Thoracic aorta (tissue), 2 donors: ENCODE measurements at regions not wholly inside any gene's neighbourhood (a gene's known extent, or its start where the extent isn't known, plus 50 kb on each side); places are given as distances from the start of the nearest gene placed in this dataset.

ENCODE experiments used
- ATAC-seq: fragments of 150-250 bp; one replicate; pipeline ENCODE4 v1.8.0; 2017; ENCODE audit warnings: low read depth; ENCODE audit not compliant: insufficient number of reproducible peaks, low FRiP score
- DNase-seq: peaks from one replicate; pipeline ENCODE4 v3.0.0-alpha.2; 2020; ENCODE audit warnings: low spot score
- H3K27ac ChIP-seq, 2 donors: fragments of 200-600 bp; sonication (generic); 1 replicate in 1 of 2; 2 replicates in 1 of 2; pipeline ENCODE4 v1.5.1; 2016; ENCODE audit warnings: mild to moderate bottlenecking in 2 of 2, moderate library complexity in 2 of 2
- H3K27me3 ChIP-seq: fragments of 200-600 bp; sonication (generic); replicated peaks from 2 replicates; pipeline ENCODE4 v1.6.0; 2016; ENCODE audit warnings: mild to moderate bottlenecking; ENCODE audit not compliant: insufficient read depth
- H3K36me3 ChIP-seq: fragments of 200-600 bp; sonication (generic); one replicate; pipeline ENCODE4 v1.5.1; 2016
- H3K4me1 ChIP-seq, 2 donors: fragments of 200-600 bp; sonication (generic); 1 replicate in 1 of 2; 2 replicates in 1 of 2; pipeline versions ENCODE4 v1.5.1 to v1.6.0; 2016; ENCODE audit warnings: low read depth in 2 of 2, mild to moderate bottlenecking in 1 of 2; ENCODE audit not compliant: control insufficient read depth in 1 of 2
- H3K4me3 ChIP-seq: fragments of 200-600 bp; sonication (generic); 2 replicates; pipeline ENCODE4 v1.5.1; 2016; ENCODE audit warnings: mild to moderate bottlenecking
- H3K9me3 ChIP-seq: fragments of 200-600 bp; sonication (generic); 2 replicates; pipeline ENCODE4 v1.5.1; 2016
- CTCF ChIP-seq: fragments of 200-600 bp; sonication (generic); IDR thresholded peaks from one replicate; pipeline ENCODE4 v1.5.1; 2019; ENCODE audit warnings: antibody characterized with exemption

- TF ChIP-seq CTCF = no peak
- H3K27me3 ChIP-seq = no peaks in the 10 kb centered on the region
- DNase-seq = no peak
- H3K4me3 ChIP-seq = no peak overlapping the region
- no peak for ATAC-seq
- H3K36me3 ChIP-seq = no peaks in the 10 kb centered on the region
- peaks cover 0 to 9% of the 10 kb centered on the region in 2 donors for H3K4me1 ChIP-seq
- no peaks in the 10 kb centered on the region for H3K9me3 ChIP-seq
- H3K27ac ChIP-seq = no peak overlapping the region
Observed at GRCh38 chr6:104617591-104617990, 242.1 kb downstream of the HACE1 start.

- no peaks in the 10 kb centered on the region for H3K36me3 ChIP-seq
- H3K9me3 ChIP-seq = no peaks in the 10 kb centered on the region
- H3K27ac ChIP-seq = no peak overlapping the region
- TF ChIP-seq CTCF = no peak
- peaks cover 0 to 9% of the 10 kb centered on the region in 2 donors for H3K4me1 ChIP-seq
- H3K4me3 ChIP-seq = no peak overlapping the region
- no peaks in the 10 kb centered on the region for H3K27me3 ChIP-seq
- DNase-seq = no peak
- ATAC-seq = no peak
Observed at GRCh38 chr6:104614394-104614793, 245.3 kb downstream of the HACE1 start.

DNA sequence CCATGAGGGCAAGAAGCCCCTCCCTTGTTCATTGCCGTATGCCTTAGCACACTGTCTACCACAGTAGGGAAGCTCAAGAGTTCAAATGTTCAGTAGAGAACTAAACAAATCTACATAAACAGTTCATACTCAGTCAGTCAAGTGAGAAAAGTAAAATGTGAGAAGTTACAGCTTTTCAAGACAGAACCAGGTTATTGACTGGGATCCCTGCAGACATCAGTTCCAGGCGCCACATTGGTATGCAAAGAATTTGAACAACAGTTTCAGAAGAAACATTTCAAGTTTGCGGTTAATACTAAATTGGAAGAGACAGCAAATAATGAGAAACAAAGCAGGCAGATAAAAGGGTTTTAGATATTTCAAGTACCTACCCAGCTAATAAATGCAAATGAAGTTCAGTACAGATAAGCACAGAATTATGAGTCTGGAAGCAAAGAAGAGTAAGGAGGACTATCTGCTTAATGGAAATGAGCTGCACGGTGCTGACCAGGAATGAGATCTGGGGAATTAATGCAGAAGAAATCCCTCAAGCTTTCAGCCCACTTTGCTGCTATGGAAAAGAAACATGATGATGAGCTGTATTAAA lies 246.2 kb downstream of the HACE1 start:
- DNase-seq = no peak
- no peak for TF ChIP-seq CTCF
- ATAC-seq = no peak
- Histone ChIP-seq H3K4me1 (peaks cover 0 to 9% of the 10 kb centered on the region in 2 donors), H3K27me3 (no peaks in the 10 kb centered on the region), H3K27ac (no peak overlapping the region), H3K36me3 (no peaks in the 10 kb centered on the region), H3K9me3 (no peaks in the 10 kb centered on the region), H3K4me3 (no peak overlapping the region)

GRCh38 chr6:104612541-104612940 lies 247.2 kb downstream of the HACE1 start:
- H3K27me3 ChIP-seq = no peaks in the 10 kb centered on the region
- H3K9me3 ChIP-seq = no peaks in the 10 kb centered on the region
- DNase-seq = no peak
- no peak for TF ChIP-seq CTCF
- H3K4me3 ChIP-seq = no peak overlapping the region
- H3K36me3 ChIP-seq = no peaks in the 10 kb centered on the region
- peaks cover 0 to 6% of the 10 kb centered on the region in 2 donors for H3K4me1 ChIP-seq
- no peak for ATAC-seq
- no peak overlapping the region for H3K27ac ChIP-seq

GRCh38 chr6:104608101-104608500 lies 251.6 kb downstream of the HACE1 start:
- no peak for ATAC-seq
- no peaks in the 10 kb centered on the region for H3K9me3 ChIP-seq
- peaks cover 0 to under 1% of the 10 kb centered on the region in 2 donors for H3K4me1 ChIP-seq
- no peak for DNase-seq
- no peaks in the 10 kb centered on the region for H3K36me3 ChIP-seq
- no peak for TF ChIP-seq CTCF
- H3K27ac ChIP-seq = no peak overlapping the region
- H3K4me3 ChIP-seq = no peak overlapping the region
- H3K27me3 ChIP-seq = no peaks in the 10 kb centered on the region
